IPS DF 6.9 (cell line): ENCODE measurements at regions not wholly inside any gene's neighbourhood (a gene's known extent, or its start where the extent isn't known, plus 50 kb on each side); places are given as distances from the start of the nearest gene placed in this dataset.

Experiments
- DNase-seq: peaks from one replicate; pipeline ENCODE4 v3.0.0-alpha.2; 2013; ENCODE audit warnings: low read depth, low spot score
- H3K27ac ChIP-seq: one replicate; pipeline ENCODE4 v1.5.1; 2013; ENCODE audit warnings: low read length, control low read depth
- H3K27me3 ChIP-seq: 2 replicates; pipeline ENCODE4 v1.6.1; 2013; ENCODE audit warnings: mild to moderate bottlenecking, low read length; ENCODE audit not compliant: control insufficient read depth, insufficient read depth
- H3K36me3 ChIP-seq: 2 replicates; pipeline ENCODE4 v1.6.1; 2013; ENCODE audit warnings: low read length; ENCODE audit not compliant: control insufficient read depth, insufficient read depth
- H3K4me1 ChIP-seq: 2 replicates; pipeline ENCODE4 v1.6.1; 2013; ENCODE audit warnings: low read length; ENCODE audit not compliant: control insufficient read depth, insufficient read depth
- H3K4me3 ChIP-seq: 2 replicates; pipeline ENCODE4 v1.5.1; 2013; ENCODE audit warnings: mild to moderate bottlenecking, low read length
- H3K9me3 ChIP-seq: 2 replicates; pipeline ENCODE4 v1.6.1; 2013; ENCODE audit warnings: low read length, inconsistent platforms; ENCODE audit not compliant: control insufficient read depth, insufficient read depth
- WGBS: extraction: QIAGEN DNeasy Blood & Tissue Kit; methylation state at CpG from one replicate; pipeline ENCODE4 v1.1.7; 2013; ENCODE audit warnings: mixed read lengths, missing lambda C conversion rate; ENCODE audit not compliant: insufficient read length, insufficient coverage; 5-methylcytosine and 5-hydroxymethylcytosine counted together

- Histone ChIP-seq H3K27ac (no peak overlapping the region), H3K4me1 (no peaks in the 10 kb centered on the region), H3K9me3 (no peaks in the 10 kb centered on the region), H3K36me3 (no peaks in the 10 kb centered on the region), H3K27me3 (no peaks in the 10 kb centered on the region), H3K4me3 (no peak overlapping the region)
- WGBS, result no CpG with 5 or more reads among the region's 2 CpGs
- no peak for DNase-seq
These were observed 223.2 kb upstream of the C1orf87 start for GRCh38 chr1:60296794-60297193.

- WGBS, result no CpG with 5 or more reads among the region's 1 CpG
- H3K36me3 ChIP-seq, result no peaks in the 10 kb centered on the region
- H3K27me3 ChIP-seq, result no peaks in the 10 kb centered on the region
- no peaks in the 10 kb centered on the region for H3K4me1 ChIP-seq
- DNase-seq, result no peak
- no peak overlapping the region for H3K27ac ChIP-seq
- no peak overlapping the region for H3K4me3 ChIP-seq
- no peaks in the 10 kb centered on the region for H3K9me3 ChIP-seq
These were observed 218.6 kb upstream of the C1orf87 start for GRCh38 chr1:60292140-60292539.

- Histone ChIP-seq H3K4me1 (no peaks in the 10 kb centered on the region), H3K27ac (no peak overlapping the region), H3K36me3 (no peaks in the 10 kb centered on the region), H3K4me3 (no peak overlapping the region), H3K9me3 (no peaks in the 10 kb centered on the region), H3K27me3 (no peaks in the 10 kb centered on the region)
- no CpG with 5 or more reads among the region's 6 CpGs for WGBS
- no peak for DNase-seq
These were observed 216.8 kb upstream of the C1orf87 start for GRCh38 chr1:60290393-60290792.

GRCh38 chr1:60287536-60287935 lies 214.0 kb upstream of the C1orf87 start:
- no peak for DNase-seq
- Histone ChIP-seq H3K27ac (no peak overlapping the region), H3K27me3 (no peaks in the 10 kb centered on the region), H3K4me3 (no peak overlapping the region), H3K36me3 (no peaks in the 10 kb centered on the region), H3K4me1 (no peaks in the 10 kb centered on the region), H3K9me3 (no peaks in the 10 kb centered on the region)
- no CpG with 5 or more reads among the region's 1 CpG for WGBS

- no peaks in the 10 kb centered on the region for H3K27me3 ChIP-seq
- WGBS, result no CpG with 5 or more reads among the region's 2 CpGs
- H3K36me3 ChIP-seq, result no peaks in the 10 kb centered on the region
- no peaks in the 10 kb centered on the region for H3K9me3 ChIP-seq
- H3K4me3 ChIP-seq, result no peak overlapping the region
- H3K4me1 ChIP-seq, result no peaks in the 10 kb centered on the region
- no peak for DNase-seq
- H3K27ac ChIP-seq, result no peak overlapping the region
These were observed 210.1 kb upstream of the C1orf87 start for GRCh38 chr1:60283690-60284089.

GRCh38 chr1:60281360-60281932 lies 207.9 kb upstream of the C1orf87 start:
- H3K27ac ChIP-seq, result no peak overlapping the region
- no peaks in the 10 kb centered on the region for H3K9me3 ChIP-seq
- WGBS, result no CpG with 5 or more reads among the region's 9 CpGs
- H3K4me3 ChIP-seq, result no peak overlapping the region
- H3K36me3 ChIP-seq, result no peaks in the 10 kb centered on the region
- DNase-seq, result peak; percentile 57
- H3K4me1 ChIP-seq, result no peaks in the 10 kb centered on the region
- H3K27me3 ChIP-seq, result no peaks in the 10 kb centered on the region

GRCh38 chr1:60280819-60281218 lies 207.2 kb upstream of the C1orf87 start:
- Histone ChIP-seq H3K9me3 (no peaks in the 10 kb centered on the region), H3K27ac (no peak overlapping the region), H3K27me3 (no peaks in the 10 kb centered on the region), H3K36me3 (no peaks in the 10 kb centered on the region), H3K4me3 (no peak overlapping the region), H3K4me1 (no peaks in the 10 kb centered on the region)
- WGBS, result no CpG with 5 or more reads among the region's 4 CpGs
- DNase-seq, result no peak

GRCh38 chr1:60280256-60280655 lies 206.7 kb upstream of the C1orf87 start:
- Histone ChIP-seq H3K27ac (no peak overlapping the region), H3K4me3 (no peak overlapping the region), H3K27me3 (no peaks in the 10 kb centered on the region), H3K9me3 (no peaks in the 10 kb centered on the region), H3K4me1 (no peaks in the 10 kb centered on the region), H3K36me3 (no peaks in the 10 kb centered on the region)
- DNase-seq, result no peak
- WGBS, result no CpG with 5 or more reads among the region's 3 CpGs

- H3K9me3 ChIP-seq, result no peaks in the 10 kb centered on the region
- H3K36me3 ChIP-seq, result no peaks in the 10 kb centered on the region
- no peak overlapping the region for H3K4me3 ChIP-seq
- no peak for DNase-seq
- no peaks in the 10 kb centered on the region for H3K27me3 ChIP-seq
- H3K4me1 ChIP-seq, result no peaks in the 10 kb centered on the region
- no peak overlapping the region for H3K27ac ChIP-seq
These were observed 206.2 kb upstream of the C1orf87 start for GRCh38 chr1:60279798-60280197.

GRCh38 chr1:60277269-60277668 lies 203.7 kb upstream of the C1orf87 start:
- Histone ChIP-seq H3K36me3 (no peaks in the 10 kb centered on the region), H3K27ac (no peak overlapping the region), H3K9me3 (no peaks in the 10 kb centered on the region), H3K4me3 (no peak overlapping the region), H3K4me1 (no peaks in the 10 kb centered on the region), H3K27me3 (no peaks in the 10 kb centered on the region)
- WGBS, result no CpG with 5 or more reads among the region's 2 CpGs
- DNase-seq, result no peak

GRCh38 chr1:60274422-60275290 lies 201.1 kb upstream of the C1orf87 start:
- H3K9me3 ChIP-seq, result no peaks in the 10 kb centered on the region
- WGBS, result no CpG with 5 or more reads among the region's 8 CpGs
- H3K36me3 ChIP-seq, result no peaks in the 10 kb centered on the region
- H3K4me3 ChIP-seq, result no peak overlapping the region
- DNase-seq, result no peak
- H3K27ac ChIP-seq, result no peak overlapping the region
- H3K27me3 ChIP-seq, result no peaks in the 10 kb centered on the region
- no peaks in the 10 kb centered on the region for H3K4me1 ChIP-seq
